ENCODE measurements at regions not wholly inside any gene's neighbourhood (a gene's known extent, or its start where the extent isn't known, plus 50 kb on each side); places are given as distances from the start of the nearest gene placed in this dataset.

GRCh38 chrX:74251006-74251930 is 52.7 kb upstream of the ZCCHC13 start (continued):
- TF ChIP-seq MAX (IDR thresholded peaks at IDR 0.05) (no peak), MXI1 (IDR thresholded peaks at IDR 0.05; ENCODE audit: borderline replicate concordance, low read depth, low read length) (no peak), ZNF546 (CRISPR knock-in tag; conservative IDR thresholded peaks at IDR 0.05) (no peak), BCL6 (CRISPR knock-in tag; IDR thresholded peaks at IDR 0.05) (0 out of 2 replicates have a peak, but pooled peaks have one; percentile 21), ZSCAN5A (CRISPR knock-in tag; IDR thresholded peaks at IDR 0.05; ENCODE audit: borderline replicate concordance) (no peak), ZNF343 (CRISPR knock-in tag; IDR thresholded peaks at IDR 0.05) (no peak), NFE2 (CRISPR knock-in tag; IDR thresholded peaks at IDR 0.05) (peak; percentile 73; the same call in 1 of the 2 replicates), ZNF350 (CRISPR knock-in tag; IDR thresholded peaks at IDR 0.05; ENCODE audit: borderline replicate concordance, low read depth) (no peak), NBN (conservative IDR thresholded peaks at IDR 0.05) (no peak), CEBPG (CRISPR knock-in tag; IDR thresholded peaks at IDR 0.05) (peak; percentile 47; the same call in 1 of the 2 replicates), NFYB (CRISPR knock-in tag; IDR thresholded peaks at IDR 0.05) (no peak), ARID5B (CRISPR knock-in tag; IDR thresholded peaks at IDR 0.05) (peak; percentile 28; the same call in 1 of the 2 replicates), SALL1 (CRISPR knock-in tag; IDR thresholded peaks at IDR 0.05) (peak; percentile 8; the same call in 1 of the 2 replicates), MYPOP (CRISPR knock-in tag; IDR thresholded peaks at IDR 0.05) (no peak), ZNF788 (CRISPR knock-in tag; IDR thresholded peaks at IDR 0.05; ENCODE audit: borderline replicate concordance) (no peak), MED1 (CRISPR knock-in tag; IDR thresholded peaks at IDR 0.05) (peak; percentile 50; the same call in 1 of the 2 replicates)
